Neural crest cell (in vitro differentiated cells): ENCODE measurements at regions not wholly inside any gene's neighbourhood (a gene's known extent, or its start where the extent isn't known, plus 50 kb on each side); places are given as distances from the start of the nearest gene placed in this dataset.

Experiments used
- DNase-seq: peaks from one replicate; pipeline ENCODE4 v3.0.0; 2021; ENCODE audit warnings: low read depth, mixed read lengths, low spot score
- H3K27ac Mint-ChIP-seq: one replicate; pipeline ENCODE4 v1.8.0; 2021; ENCODE audit warnings: mild to moderate bottlenecking, mixed read lengths; ENCODE audit not compliant: unreplicated experiment
- H3K27me3 Mint-ChIP-seq: 2 replicates; pipeline ENCODE4 v1.8.0; 2021; ENCODE audit warnings: low read depth, mild to moderate bottlenecking, mixed read lengths
- H3K36me3 Mint-ChIP-seq: 2 replicates; pipeline ENCODE4 v1.8.0; 2021; ENCODE audit warnings: low read depth, mild to moderate bottlenecking, mixed read lengths
- H3K4me1 Mint-ChIP-seq: 2 replicates; pipeline ENCODE4 v1.8.0; 2021; ENCODE audit warnings: mixed read lengths
- H3K4me3 Mint-ChIP-seq: one replicate; pipeline ENCODE4 v1.8.0; 2021; ENCODE audit warnings: mild to moderate bottlenecking, mixed read lengths
- H3K9me3 Mint-ChIP-seq: 2 replicates; pipeline ENCODE4 v1.8.0; 2021; ENCODE audit warnings: mixed read lengths
- TF ChIP-seq, protein P1 (sequence below): fragments of 200-600 bp; sonication (generic); conservative IDR thresholded peaks from 2 replicates; pipeline ENCODE4 v1.5.0; 2021; ENCODE audit warnings: antibody characterized with exemption, mild to moderate bottlenecking

DNA sequence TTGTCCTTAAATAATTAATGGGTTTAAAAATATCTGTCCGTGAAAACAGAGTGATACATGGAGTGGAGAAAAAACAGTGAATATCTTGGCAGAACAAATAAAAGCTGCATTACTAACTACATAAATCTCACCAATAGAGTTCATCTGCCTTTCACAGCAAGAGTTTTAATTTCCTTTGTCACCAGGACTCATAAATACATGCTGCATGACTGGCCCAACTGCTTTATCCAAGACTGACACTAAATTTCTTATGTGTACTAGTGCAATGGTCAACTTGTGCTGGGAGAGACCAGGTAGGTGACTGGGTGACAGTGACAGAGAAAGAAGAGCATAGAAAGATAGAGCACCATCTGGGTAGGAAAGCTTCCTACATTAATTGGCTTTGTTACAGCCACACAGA lies 402.8 kb downstream of the RAD51AP2 start:
- DNase-seq = no peak
- TF ChIP-seq, protein P1, sequence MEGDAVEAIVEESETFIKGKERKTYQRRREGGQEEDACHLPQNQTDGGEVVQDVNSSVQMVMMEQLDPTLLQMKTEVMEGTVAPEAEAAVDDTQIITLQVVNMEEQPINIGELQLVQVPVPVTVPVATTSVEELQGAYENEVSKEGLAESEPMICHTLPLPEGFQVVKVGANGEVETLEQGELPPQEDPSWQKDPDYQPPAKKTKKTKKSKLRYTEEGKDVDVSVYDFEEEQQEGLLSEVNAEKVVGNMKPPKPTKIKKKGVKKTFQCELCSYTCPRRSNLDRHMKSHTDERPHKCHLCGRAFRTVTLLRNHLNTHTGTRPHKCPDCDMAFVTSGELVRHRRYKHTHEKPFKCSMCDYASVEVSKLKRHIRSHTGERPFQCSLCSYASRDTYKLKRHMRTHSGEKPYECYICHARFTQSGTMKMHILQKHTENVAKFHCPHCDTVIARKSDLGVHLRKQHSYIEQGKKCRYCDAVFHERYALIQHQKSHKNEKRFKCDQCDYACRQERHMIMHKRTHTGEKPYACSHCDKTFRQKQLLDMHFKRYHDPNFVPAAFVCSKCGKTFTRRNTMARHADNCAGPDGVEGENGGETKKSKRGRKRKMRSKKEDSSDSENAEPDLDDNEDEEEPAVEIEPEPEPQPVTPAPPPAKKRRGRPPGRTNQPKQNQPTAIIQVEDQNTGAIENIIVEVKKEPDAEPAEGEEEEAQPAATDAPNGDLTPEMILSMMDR = no peak
- Mint-ChIP-seq H3K27ac (no peak overlapping the region), H3K27me3 (no peaks in the 10 kb centered on the region), H3K9me3 (no peaks in the 10 kb centered on the region), H3K4me1 (no peaks in the 10 kb centered on the region), H3K36me3 (no peaks in the 10 kb centered on the region), H3K4me3 (no peak overlapping the region)

DNA sequence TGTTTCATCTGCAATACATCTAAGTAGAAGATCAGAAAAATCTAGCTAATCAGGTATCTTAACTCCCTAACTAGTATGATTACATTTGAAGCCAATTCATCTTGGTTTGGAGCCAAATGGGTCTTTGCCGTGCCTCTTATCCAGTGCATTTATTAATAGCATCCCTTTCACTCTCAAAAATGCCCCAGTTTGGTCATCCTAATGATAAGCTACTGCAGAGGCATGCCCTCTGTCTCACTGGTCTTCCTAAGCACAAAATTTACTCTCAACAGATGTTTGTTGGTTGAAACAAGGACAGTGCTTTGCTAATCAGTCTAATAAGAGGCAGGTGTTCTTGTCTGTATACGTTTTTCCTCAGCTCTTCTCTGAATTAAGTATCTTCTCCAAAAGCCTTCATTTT lies 403.2 kb downstream of the RAD51AP2 start:
- Mint-ChIP-seq H3K27me3 (no peaks in the 10 kb centered on the region), H3K27ac (no peak overlapping the region), H3K36me3 (no peaks in the 10 kb centered on the region)

DNA sequence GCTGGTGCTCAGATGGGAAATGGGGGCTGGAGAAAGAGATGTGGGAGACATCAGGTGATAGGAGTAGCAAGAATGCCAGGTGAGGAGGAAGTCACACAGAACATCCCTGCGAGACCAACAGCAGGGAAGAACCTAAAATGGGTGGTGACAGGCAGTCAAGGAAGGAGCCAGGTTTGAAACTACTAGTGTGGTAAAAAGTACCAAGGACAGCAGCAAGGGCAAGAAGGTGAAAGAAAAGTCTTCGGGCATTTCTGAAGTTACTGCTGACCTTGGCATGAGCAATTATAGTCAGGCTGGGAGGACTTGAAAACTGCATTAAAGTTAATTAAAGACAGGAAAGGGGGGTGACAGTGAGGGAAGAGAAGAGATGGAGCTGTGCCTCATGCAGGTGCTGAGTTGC lies 410.4 kb downstream of the RAD51AP2 start:
- peaks cover 9% of the 10 kb centered on the region for H3K27me3 Mint-ChIP-seq

More for the DNA sequence above, 403.2 kb downstream of the RAD51AP2 start:
- Mint-ChIP-seq H3K9me3 (no peaks in the 10 kb centered on the region), H3K4me1 (no peaks in the 10 kb centered on the region), H3K4me3 (no peak overlapping the region)
- no peak for DNase-seq
- TF ChIP-seq, protein P1 = no peak

DNA sequence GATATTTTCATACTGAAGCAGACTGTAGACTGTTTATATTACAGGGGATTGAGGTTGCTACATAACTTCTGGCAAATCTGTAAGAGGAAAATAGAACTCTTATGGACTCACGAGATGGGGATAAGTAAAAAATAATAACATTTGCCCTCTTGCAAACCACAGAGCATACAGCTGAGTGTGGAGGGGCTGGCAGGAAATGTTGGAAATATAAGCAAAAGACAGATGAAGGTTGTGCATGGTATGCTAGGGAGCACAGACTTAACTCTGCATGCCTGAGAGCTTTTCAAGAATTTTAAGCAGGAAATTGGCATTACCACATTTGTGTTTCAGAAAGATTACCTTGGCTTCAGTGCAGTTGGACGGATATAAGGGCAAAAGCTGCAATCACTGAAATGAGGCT lies 411.1 kb downstream of the RAD51AP2 start:
- H3K36me3 Mint-ChIP-seq = no peaks in the 10 kb centered on the region
- peaks cover 9% of the 10 kb centered on the region for H3K27me3 Mint-ChIP-seq
- H3K27ac Mint-ChIP-seq = no peak overlapping the region
- H3K4me3 Mint-ChIP-seq = no peak overlapping the region
- no peaks in the 10 kb centered on the region for H3K9me3 Mint-ChIP-seq
- TF ChIP-seq, protein P1 = no peak
- no peaks in the 10 kb centered on the region for H3K4me1 Mint-ChIP-seq
- no peak for DNase-seq

More for the DNA sequence above, 410.4 kb downstream of the RAD51AP2 start:
- no peak overlapping the region for H3K4me3 Mint-ChIP-seq
- no peak overlapping the region for H3K27ac Mint-ChIP-seq
- DNase-seq = no peak
- H3K4me1 Mint-ChIP-seq = no peaks in the 10 kb centered on the region
- TF ChIP-seq, protein P1 = no peak
- no peaks in the 10 kb centered on the region for H3K36me3 Mint-ChIP-seq
- H3K9me3 Mint-ChIP-seq = no peaks in the 10 kb centered on the region

DNA sequence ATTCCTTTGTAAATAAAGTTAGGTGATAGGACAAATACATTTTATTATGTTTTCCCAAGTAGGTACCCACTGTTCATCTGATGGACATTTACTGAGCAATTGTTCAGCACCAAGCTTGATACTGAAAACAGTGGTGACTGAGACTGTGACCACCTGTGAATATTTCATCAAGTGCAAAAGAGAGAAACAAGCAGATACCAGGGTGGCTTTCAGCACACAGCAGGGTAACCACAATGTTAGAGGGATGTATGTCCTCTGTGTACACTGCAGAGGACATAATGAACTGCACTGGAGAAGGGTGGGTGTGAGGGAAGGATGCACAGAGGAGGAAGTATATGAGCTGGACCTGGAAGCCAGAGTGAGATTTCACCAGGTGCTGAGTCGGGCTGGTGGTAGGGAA lies 411.8 kb downstream of the RAD51AP2 start:
- TF ChIP-seq, protein P1 = no peak
- Mint-ChIP-seq H3K27me3 (peaks cover 9% of the 10 kb centered on the region), H3K9me3 (no peaks in the 10 kb centered on the region)

DNA sequence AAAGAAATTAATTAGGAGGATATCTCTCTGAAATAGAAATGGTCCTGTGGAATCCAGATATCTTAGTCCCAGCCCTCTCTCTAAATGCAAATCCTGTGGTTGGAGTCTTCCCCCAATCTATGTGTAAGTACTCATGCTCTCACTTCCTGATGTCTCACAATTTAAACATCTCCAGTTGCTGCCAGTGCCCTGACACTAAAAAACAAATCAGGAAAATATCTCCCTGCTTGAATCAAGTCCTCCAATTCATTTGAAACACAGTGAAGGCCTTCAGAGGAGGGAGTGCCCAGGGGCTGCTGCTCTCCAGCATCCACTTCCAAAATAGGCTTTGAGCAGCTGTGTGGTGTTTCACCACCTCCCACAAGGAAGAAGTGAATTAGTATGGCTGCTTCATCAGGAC lies 413.8 kb downstream of the RAD51AP2 start:
- H3K27ac Mint-ChIP-seq = no peak overlapping the region
- no peak overlapping the region for H3K4me3 Mint-ChIP-seq
- no peaks in the 10 kb centered on the region for H3K36me3 Mint-ChIP-seq
- no peaks in the 10 kb centered on the region for H3K9me3 Mint-ChIP-seq
- peaks cover 9% of the 10 kb centered on the region for H3K27me3 Mint-ChIP-seq
- no peaks in the 10 kb centered on the region for H3K4me1 Mint-ChIP-seq
- TF ChIP-seq, protein P1 = no peak
- no peak for DNase-seq

More for the DNA sequence above, 411.8 kb downstream of the RAD51AP2 start:
- DNase-seq = no peak
- Mint-ChIP-seq H3K27ac (no peak overlapping the region), H3K4me3 (no peak overlapping the region), H3K4me1 (no peaks in the 10 kb centered on the region), H3K36me3 (no peaks in the 10 kb centered on the region)
